Activated CD8-positive, alpha-beta T cell treated with anti-CD3 and anti-CD28 coated beads for 36 hours (primary cell): ENCODE measurements at regions not wholly inside any gene's neighbourhood (a gene's known extent, or its start where the extent isn't known, plus 50 kb on each side); places are given as distances from the start of the nearest gene placed in this dataset.

Source experiments
- ATAC-seq: fragments of 200-7000 bp; cut with Tn5 transposase; one replicate; pipeline ENCODE4 v1.10.0; 2021; ENCODE audit warnings: mild to moderate bottlenecking, moderate library complexity
- CTCF ChIA-PET: fragments of 350-600 bp; sonication (Branson Sonifier 250); formaldehyde crosslinking; loops from one replicate; lab custom pipeline; 2021; ENCODE audit warnings: antibody characterized with exemption; lab: Charles Lee
- POLR2A ChIA-PET: fragments of 350-600 bp; sonication (Branson Sonifier 250); formaldehyde crosslinking; loops from one replicate; lab custom pipeline; 2021; ENCODE audit warnings: antibody characterized with exemption; lab: Charles Lee
- DNase-seq: peaks from one replicate; pipeline ENCODE4 v3.0.0-alpha.2; 2020
- H3K27ac Mint-ChIP-seq: one replicate; pipeline ENCODE4 v1.8.0; 2021; ENCODE audit warnings: mild to moderate bottlenecking, mixed read lengths
- H3K27me3 Mint-ChIP-seq: one replicate; pipeline ENCODE4 v1.8.0; 2021; ENCODE audit warnings: mixed read lengths
- H3K36me3 Mint-ChIP-seq: one replicate; pipeline ENCODE4 v1.8.0; 2021; ENCODE audit warnings: low read depth, mixed read lengths
- H3K4me1 Mint-ChIP-seq: one replicate; pipeline ENCODE4 v1.8.0; 2021; ENCODE audit warnings: low read depth, mixed read lengths
- H3K4me3 Mint-ChIP-seq: one replicate; pipeline ENCODE4 v1.8.0; 2021; ENCODE audit warnings: mild to moderate bottlenecking, moderate library complexity, mixed read lengths
- H3K9me3 Mint-ChIP-seq: one replicate; pipeline ENCODE4 v1.8.0; 2021; ENCODE audit warnings: mixed read lengths
- intact Hi-C: fragments of 100-400 bp; cut with micrococcal nuclease; formaldehyde crosslinking; loops from one replicate; pipeline ENCODE4 v1.10.0; 2022
- TF ChIP-seq, protein P1 (sequence below): fragments of 200-600 bp; IDR thresholded peaks from one replicate; pipeline ENCODE4 v1.8.0; 2022; ENCODE audit warnings: antibody characterized with exemption, mild to moderate bottlenecking

- no peak for ATAC-seq
- Mint-ChIP-seq H3K4me1 (no peaks in the 10 kb centered on the region), H3K27ac (no peak overlapping the region), H3K36me3 (no peaks in the 10 kb centered on the region), H3K4me3 (no peak overlapping the region), H3K27me3 (no peaks in the 10 kb centered on the region), H3K9me3 (no peaks in the 10 kb centered on the region)
- DNase-seq = no peak
- CTCF ChIA-PET = no interaction called here
- POLR2A ChIA-PET = no interaction called here
- intact Hi-C loops = no loop called here
- TF ChIP-seq, protein P1, sequence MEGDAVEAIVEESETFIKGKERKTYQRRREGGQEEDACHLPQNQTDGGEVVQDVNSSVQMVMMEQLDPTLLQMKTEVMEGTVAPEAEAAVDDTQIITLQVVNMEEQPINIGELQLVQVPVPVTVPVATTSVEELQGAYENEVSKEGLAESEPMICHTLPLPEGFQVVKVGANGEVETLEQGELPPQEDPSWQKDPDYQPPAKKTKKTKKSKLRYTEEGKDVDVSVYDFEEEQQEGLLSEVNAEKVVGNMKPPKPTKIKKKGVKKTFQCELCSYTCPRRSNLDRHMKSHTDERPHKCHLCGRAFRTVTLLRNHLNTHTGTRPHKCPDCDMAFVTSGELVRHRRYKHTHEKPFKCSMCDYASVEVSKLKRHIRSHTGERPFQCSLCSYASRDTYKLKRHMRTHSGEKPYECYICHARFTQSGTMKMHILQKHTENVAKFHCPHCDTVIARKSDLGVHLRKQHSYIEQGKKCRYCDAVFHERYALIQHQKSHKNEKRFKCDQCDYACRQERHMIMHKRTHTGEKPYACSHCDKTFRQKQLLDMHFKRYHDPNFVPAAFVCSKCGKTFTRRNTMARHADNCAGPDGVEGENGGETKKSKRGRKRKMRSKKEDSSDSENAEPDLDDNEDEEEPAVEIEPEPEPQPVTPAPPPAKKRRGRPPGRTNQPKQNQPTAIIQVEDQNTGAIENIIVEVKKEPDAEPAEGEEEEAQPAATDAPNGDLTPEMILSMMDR = no peak
Measured at GRCh38 chr20:7352165-7352564, 584.7 kb downstream of the BMP2 start.

DNA sequence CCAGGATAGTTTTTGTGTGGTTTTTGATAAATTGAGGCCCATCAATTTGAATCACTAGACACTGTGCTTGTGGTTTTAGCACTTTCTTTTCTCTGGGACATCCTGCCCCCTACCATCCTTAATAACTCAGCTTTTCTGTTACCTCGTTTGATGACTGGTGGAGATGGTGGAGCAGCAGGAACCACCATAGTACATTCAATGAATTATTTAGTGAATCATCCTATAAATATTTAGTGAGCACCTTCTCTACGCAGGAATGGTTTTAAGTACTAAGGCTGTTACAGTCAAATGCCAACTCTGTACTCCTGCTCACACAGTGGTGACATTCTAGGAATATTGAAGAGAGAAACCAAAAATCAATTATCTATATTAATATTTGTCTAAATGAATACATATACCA, 585.2 kb downstream of the HAO1 start:
- ChIA-PET POLR2A (no interaction called here), CTCF (no interaction called here)
- no peak for ATAC-seq
- TF ChIP-seq, protein P1 = no peak
- Mint-ChIP-seq H3K27ac (no peak overlapping the region), H3K4me1 (no peaks in the 10 kb centered on the region), H3K36me3 (no peaks in the 10 kb centered on the region), H3K4me3 (no peak overlapping the region), H3K27me3 (no peaks in the 10 kb centered on the region), H3K9me3 (no peaks in the 10 kb centered on the region)
- intact Hi-C loops = no loop called here
- DNase-seq = no peak

DNA sequence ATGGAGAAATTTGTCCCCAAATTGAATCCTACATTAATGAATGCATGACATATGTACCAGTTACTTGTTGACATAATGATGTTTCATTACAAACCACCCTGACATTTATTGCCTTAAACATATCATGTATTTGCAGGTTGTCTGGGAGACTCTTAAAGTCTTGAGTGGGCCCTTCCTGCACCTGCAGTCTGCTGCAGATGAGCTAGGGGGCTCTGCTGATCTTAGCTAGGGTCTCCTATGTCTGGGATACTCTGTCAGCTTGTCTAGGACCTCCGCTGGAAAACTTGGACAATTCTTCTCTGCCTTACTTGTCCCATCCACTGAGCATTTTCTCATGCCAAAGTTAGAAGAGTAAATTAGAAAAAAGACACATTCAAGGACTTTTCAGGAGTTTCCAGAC, 581.6 kb downstream of the HAO1 start:
- peaks cover under 1% of the 10 kb centered on the region for H3K9me3 Mint-ChIP-seq
- POLR2A ChIA-PET = no interaction called here
- no peaks in the 10 kb centered on the region for H3K4me1 Mint-ChIP-seq
- H3K4me3 Mint-ChIP-seq = no peak overlapping the region
- no peaks in the 10 kb centered on the region for H3K27me3 Mint-ChIP-seq
- ATAC-seq (no peak), DNase-seq (no peak)
- no peak overlapping the region for H3K27ac Mint-ChIP-seq
- intact Hi-C loops = no loop called here
- H3K36me3 Mint-ChIP-seq = no peaks in the 10 kb centered on the region
- TF ChIP-seq, protein P1 = no peak
- CTCF ChIA-PET = no interaction called here

GRCh38 chr20:7359739-7360138, 580.5 kb downstream of the HAO1 start:
- TF ChIP-seq, protein P1 = no peak
- CTCF ChIA-PET = no interaction called here
- H3K4me1 Mint-ChIP-seq = no peaks in the 10 kb centered on the region
- no peaks in the 10 kb centered on the region for H3K27me3 Mint-ChIP-seq
- no peak overlapping the region for H3K4me3 Mint-ChIP-seq
- POLR2A ChIA-PET = interaction anchor here (0.6 kb wide), 1 partner anchor 494 kb away, joined by 5 read pairs; no protein-coding TSS in a partner anchor
- ATAC-seq (no peak), DNase-seq (no peak)
- intact Hi-C loops = no loop called here
- H3K36me3 Mint-ChIP-seq = no peaks in the 10 kb centered on the region
- no peak overlapping the region for H3K27ac Mint-ChIP-seq
- peaks cover 4% of the 10 kb centered on the region for H3K9me3 Mint-ChIP-seq

GRCh38 chr20:7361321-7361720, 578.9 kb downstream of the HAO1 start:
- H3K4me3 Mint-ChIP-seq = no peak overlapping the region
- ATAC-seq (no peak), DNase-seq (no peak)
- H3K27me3 Mint-ChIP-seq = no peaks in the 10 kb centered on the region
- peaks cover 7% of the 10 kb centered on the region for H3K9me3 Mint-ChIP-seq
- ChIA-PET POLR2A (no interaction called here), CTCF (no interaction called here)
- no peaks in the 10 kb centered on the region for H3K36me3 Mint-ChIP-seq
- intact Hi-C loops = no loop called here
- H3K27ac Mint-ChIP-seq = no peak overlapping the region
- H3K4me1 Mint-ChIP-seq = no peaks in the 10 kb centered on the region
- TF ChIP-seq, protein P1 = no peak
